Testis (tissue), 2 donors: ENCODE measurements at regions not wholly inside any gene's neighbourhood (a gene's known extent, or its start where the extent isn't known, plus 50 kb on each side); places are given as distances from the start of the nearest gene placed in this dataset.

Experiments used
- CTCF ChIP-seq, 3 experiments: fragments of 450-650 bp in 2 of 3; fragments of 200-600 bp in 1 of 3; sonication (generic) in 1 of 3; IDR thresholded peaks; one replicate each; pipeline ENCODE4 v1.5.1; 2016 to 2019; ENCODE audit warnings: antibody characterized with exemption in 3 of 3, mild to moderate bottlenecking in 2 of 3, moderate library complexity in 1 of 3
- POLR2A ChIP-seq: fragments of 450-650 bp; IDR thresholded peaks from one replicate; pipeline ENCODE4 v1.6.1; 2017; ENCODE audit warnings: antibody characterized with exemption, mild to moderate bottlenecking, moderate library complexity

GRCh38 chr15:89004726-89005030 lies 83.6 kb upstream of the ABHD2 start:
- TF ChIP-seq CTCF (IDR thresholded peaks at IDR 0.05) (no peak), POLR2A (no peak)
